DOHH2 (cell line): ENCODE measurements at regions not wholly inside any gene's neighbourhood (a gene's known extent, or its start where the extent isn't known, plus 50 kb on each side); places are given as distances from the start of the nearest gene placed in this dataset.

ENCODE experiments used
- H3F3A ChIP-seq: fragments of 200-600 bp; sonication (generic), shearing (Covaris generic); 2 replicates; pipeline ENCODE4 v1.6.0; 2016; ENCODE audit warnings: antibody characterized with exemption, mild to moderate bottlenecking; ENCODE audit not compliant: control insufficient read depth, insufficient read depth
- H3K27ac ChIP-seq: fragments of 200-600 bp; sonication (generic); 2 replicates; pipeline ENCODE4 v1.5.1; 2014; ENCODE audit warnings: low read depth, mild to moderate bottlenecking, low read length, moderate library complexity
- H3K27me3 ChIP-seq: fragments of 200-600 bp; sonication (generic); 2 replicates; pipeline ENCODE4 v1.6.1; 2014; ENCODE audit warnings: mild to moderate bottlenecking, low read length, mixed read lengths; ENCODE audit not compliant: control insufficient read depth
- H3K36me3 ChIP-seq: fragments of 200-600 bp; sonication (generic); 2 replicates; pipeline ENCODE4 v1.6.1; 2014; ENCODE audit warnings: mild to moderate bottlenecking, low read length, moderate library complexity, mixed read lengths; ENCODE audit not compliant: control insufficient read depth
- H3K4me1 ChIP-seq: fragments of 200-600 bp; sonication (generic); 2 replicates; pipeline ENCODE4 v1.6.1; 2014; ENCODE audit warnings: mild to moderate bottlenecking, low read length, mixed read lengths; ENCODE audit not compliant: control insufficient read depth
- H3K4me2 ChIP-seq: fragments of 200-600 bp; sonication (generic); 2 replicates; pipeline ENCODE4 v1.6.0; 2014; ENCODE audit warnings: mild to moderate bottlenecking, low read length, moderate library complexity
- H3K4me3 ChIP-seq: fragments of 200-600 bp; sonication (generic); 2 replicates; pipeline ENCODE4 v1.5.1; 2014; ENCODE audit warnings: mild to moderate bottlenecking, low read length, mixed read lengths
- H3K79me2 ChIP-seq: fragments of 200-600 bp; sonication (generic); 2 replicates; pipeline ENCODE4 v1.6.1; 2014; ENCODE audit warnings: mild to moderate bottlenecking, low read length, mixed read lengths; ENCODE audit not compliant: control insufficient read depth
- H3K9me2 ChIP-seq: fragments of 200-600 bp; sonication (generic); replicated peaks from 2 replicates; pipeline ENCODE4 v1.6.1; 2014; ENCODE audit warnings: mild to moderate bottlenecking, low read length, mixed read lengths; ENCODE audit not compliant: control insufficient read depth
- H3K9me3 ChIP-seq: fragments of 200-600 bp; sonication (generic); 2 replicates; pipeline ENCODE4 v1.6.1; 2014; ENCODE audit warnings: antibody characterized with exemption, low read length, mixed read lengths; ENCODE audit not compliant: control insufficient read depth, insufficient read depth
- H4K20me1 ChIP-seq: fragments of 200-600 bp; sonication (generic); 2 replicates; pipeline ENCODE4 v1.6.0; 2014; ENCODE audit warnings: low read depth, mild to moderate bottlenecking, antibody characterized with exemption, low read length, moderate library complexity; ENCODE audit not compliant: control insufficient read depth, insufficient read depth
- CTCF ChIP-seq: fragments of 200-600 bp; sonication (generic); IDR thresholded peaks from one replicate; pipeline ENCODE4 v1.5.1; 2014; ENCODE audit warnings: antibody characterized with exemption, mild to moderate bottlenecking, low read depth, low read length; ENCODE audit not compliant: poor library complexity, severe bottlenecking
- EZH2phosphoT487 ChIP-seq: fragments of 200-600 bp; sonication (generic); IDR thresholded peaks from 2 replicates; pipeline ENCODE4 v1.6.1; 2017; ENCODE audit warnings: borderline replicate concordance, mild to moderate bottlenecking, antibody characterized with exemption, low read length, moderate library complexity, mixed read lengths

DNA sequence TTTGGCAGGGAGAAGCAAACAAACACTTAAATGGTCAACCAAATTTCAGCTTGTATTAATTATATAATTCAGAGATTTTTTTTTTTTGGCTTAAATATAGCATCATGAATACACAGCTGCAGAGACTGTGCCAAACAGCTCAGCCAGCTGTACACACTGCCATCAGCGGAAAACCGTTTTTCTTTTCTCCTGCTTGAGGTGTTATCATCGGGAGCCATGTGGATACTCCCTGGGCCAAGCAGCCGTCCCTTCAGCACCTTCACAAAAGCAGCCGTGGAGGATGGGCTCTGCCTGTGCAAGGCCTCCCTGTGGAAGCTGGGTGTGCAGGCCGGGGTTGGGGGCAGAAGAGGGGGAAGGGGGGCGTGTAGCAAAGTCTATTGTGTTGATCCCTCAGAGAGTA, 85.0 kb downstream of the NUF2 start:
- Histone ChIP-seq H3K4me1 (no peaks in the 10 kb centered on the region), H3K4me2 (no peak overlapping the region), H4K20me1 (no peaks in the 10 kb centered on the region), H3K4me3 (no peak overlapping the region), H3K36me3 (no peaks in the 10 kb centered on the region), H3K79me2 (no peaks in the 10 kb centered on the region), H3F3A (no peaks in the 10 kb centered on the region), H3K9me2 (no peaks in the 10 kb centered on the region), H3K27me3 (no peaks in the 10 kb centered on the region), H3K27ac (no peak overlapping the region), H3K9me3 (no peaks in the 10 kb centered on the region)
- TF ChIP-seq EZH2phosphoT487 (no peak), CTCF (no peak)

GRCh38 chr1:163408262-163408661, 86.5 kb downstream of the NUF2 start:
- Histone ChIP-seq H3K79me2 (no peaks in the 10 kb centered on the region), H3K9me3 (no peaks in the 10 kb centered on the region), H3K9me2 (no peaks in the 10 kb centered on the region), H3K4me1 (no peaks in the 10 kb centered on the region), H3K27me3 (no peaks in the 10 kb centered on the region), H3K4me3 (no peak overlapping the region), H3K27ac (no peak overlapping the region), H3K4me2 (no peak overlapping the region), H3F3A (no peaks in the 10 kb centered on the region), H3K36me3 (no peaks in the 10 kb centered on the region), H4K20me1 (no peaks in the 10 kb centered on the region)
- TF ChIP-seq EZH2phosphoT487 (no peak), CTCF (no peak)

- Histone ChIP-seq H3K36me3 (no peaks in the 10 kb centered on the region), H3K9me2 (no peaks in the 10 kb centered on the region), H3F3A (no peaks in the 10 kb centered on the region), H3K4me1 (peaks cover 7% of the 10 kb centered on the region; the same call in 1 of the 2 replicates), H3K79me2 (no peaks in the 10 kb centered on the region), H4K20me1 (no peaks in the 10 kb centered on the region), H3K9me3 (no peaks in the 10 kb centered on the region), H3K4me3 (no peak overlapping the region), H3K4me2 (no peak overlapping the region), H3K27me3 (no peaks in the 10 kb centered on the region; the same call in 1 of the 2 replicates), H3K27ac (no peak overlapping the region)
- TF ChIP-seq CTCF (peak; percentile 83), EZH2phosphoT487 (no peak)
Observed at GRCh38 chr1:163410073-163410999, 88.6 kb downstream of the NUF2 start.
